ENCODE measurements at regions not wholly inside any gene's neighbourhood (a gene's known extent, or its start where the extent isn't known, plus 50 kb on each side); places are given as distances from the start of the nearest gene placed in this dataset.

DNA sequence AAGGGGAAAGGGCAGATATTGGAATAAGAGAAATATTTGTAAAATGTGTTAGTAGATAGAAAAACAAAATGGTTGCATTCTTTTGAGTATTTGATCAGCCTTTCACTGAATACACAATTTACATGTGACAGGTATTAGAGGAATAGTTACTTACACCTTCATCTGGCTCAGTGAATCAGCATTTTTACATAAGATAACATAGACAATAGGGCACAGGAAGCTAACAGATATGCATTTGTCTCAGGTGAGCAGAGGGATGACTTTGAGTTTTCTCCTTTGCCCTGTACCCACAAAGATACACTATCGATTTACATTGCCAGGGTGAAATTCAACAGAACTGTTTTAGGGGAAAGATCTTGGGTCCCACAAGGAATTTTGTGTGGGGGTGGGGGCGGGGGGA lies 373.1 kb upstream of the NETO1 start:
- Mint-ChIP-seq H3K4me1 (peaks cover 20 to 25% of the 10 kb centered on the region in 2 experiments), H3K27ac (peak overlapping the region in 2 of 3 experiments; percentile 31 to 49; a peak in 4 of 7 replicates)

More for the DNA sequence above, 373.1 kb upstream of the NETO1 start:
- H3K14ac ChIP-seq (ENCODE audit: insufficient read depth, low read length): no peak overlapping the region
- TF ChIP-seq, protein P1, sequence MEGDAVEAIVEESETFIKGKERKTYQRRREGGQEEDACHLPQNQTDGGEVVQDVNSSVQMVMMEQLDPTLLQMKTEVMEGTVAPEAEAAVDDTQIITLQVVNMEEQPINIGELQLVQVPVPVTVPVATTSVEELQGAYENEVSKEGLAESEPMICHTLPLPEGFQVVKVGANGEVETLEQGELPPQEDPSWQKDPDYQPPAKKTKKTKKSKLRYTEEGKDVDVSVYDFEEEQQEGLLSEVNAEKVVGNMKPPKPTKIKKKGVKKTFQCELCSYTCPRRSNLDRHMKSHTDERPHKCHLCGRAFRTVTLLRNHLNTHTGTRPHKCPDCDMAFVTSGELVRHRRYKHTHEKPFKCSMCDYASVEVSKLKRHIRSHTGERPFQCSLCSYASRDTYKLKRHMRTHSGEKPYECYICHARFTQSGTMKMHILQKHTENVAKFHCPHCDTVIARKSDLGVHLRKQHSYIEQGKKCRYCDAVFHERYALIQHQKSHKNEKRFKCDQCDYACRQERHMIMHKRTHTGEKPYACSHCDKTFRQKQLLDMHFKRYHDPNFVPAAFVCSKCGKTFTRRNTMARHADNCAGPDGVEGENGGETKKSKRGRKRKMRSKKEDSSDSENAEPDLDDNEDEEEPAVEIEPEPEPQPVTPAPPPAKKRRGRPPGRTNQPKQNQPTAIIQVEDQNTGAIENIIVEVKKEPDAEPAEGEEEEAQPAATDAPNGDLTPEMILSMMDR (conservative IDR thresholded peaks at IDR 0.05): no peak
- H4K8ac ChIP-seq (replicated peaks; ENCODE audit: insufficient read length, low read depth, low read length): no peak overlapping the region
- no peak overlapping the region for H2BK5ac ChIP-seq (ENCODE audit: insufficient read length, low read length)
- H3K9me3 ChIP-seq (ENCODE audit: control insufficient read depth, low read depth, low read length): no peaks in the 10 kb centered on the region
- Mint-ChIP-seq H3K4me3 (no peak overlapping the region), H3K9me3 (peaks cover 9 to 17% of the 10 kb centered on the region in 2 experiments), H3K27me3 (ENCODE audit: low read depth) (no peaks in the 10 kb centered on the region), H3K36me3 (ENCODE audit: insufficient read depth in 1 of 3, low read depth in 3 of 3) (peaks cover 14 to 27% (median 16%) of the 10 kb centered on the region in 3 experiments; a peak in 6 of 7 replicates)
- H2BK12ac ChIP-seq (ENCODE audit: insufficient read length, low read depth, low read length): no peak overlapping the region
- no peaks in the 10 kb centered on the region for H4K20me1 ChIP-seq (ENCODE audit: control insufficient read depth, insufficient read depth, insufficient read length)
- no peak overlapping the region for H3K18ac ChIP-seq (ENCODE audit: insufficient read length, low read depth, low read length)
- no peak for DNase-seq
- no peak overlapping the region for H3K4ac ChIP-seq (ENCODE audit: low read depth, low read length)
- H3K79me2 ChIP-seq (ENCODE audit: insufficient read depth, low read length): no peaks in the 10 kb centered on the region
- H3K79me1 ChIP-seq (ENCODE audit: insufficient read depth, low read depth, low read length, poor library complexity, severe bottlenecking): no peaks in the 10 kb centered on the region
- no peak overlapping the region for H2BK120ac ChIP-seq (ENCODE audit: low read depth, low read length, poor library complexity, severe bottlenecking)
- no peak overlapping the region for H2AK5ac ChIP-seq (ENCODE audit: insufficient read length, low read length)
- H2BK15ac ChIP-seq (ENCODE audit: low read depth, low read length): no peak overlapping the region
- H3K27me3 ChIP-seq (ENCODE audit: insufficient read depth, low read length): no peaks in the 10 kb centered on the region
- no peak overlapping the region for H2BK20ac ChIP-seq (ENCODE audit: low read depth, low read length, poor library complexity, severe bottlenecking)
- no peak overlapping the region for H3K4me2 ChIP-seq (ENCODE audit: insufficient read depth, insufficient read length, low read length)
- H3K9ac ChIP-seq (ENCODE audit: extremely low read depth, insufficient read length, low read length): no peak overlapping the region
- H3K4me1 ChIP-seq (ENCODE audit: insufficient read depth, low read length): no peaks in the 10 kb centered on the region
- no peak overlapping the region for H3T11ph ChIP-seq (ENCODE audit: low read length)
- no peak overlapping the region for H4K5ac ChIP-seq (ENCODE audit: insufficient read length, low read depth, low read length)
- no peak overlapping the region for H4K91ac ChIP-seq (ENCODE audit: insufficient read length, low read depth, low read length)
- H2AFZ ChIP-seq (ENCODE audit: low read length): no peak overlapping the region
- no peak overlapping the region for H3K23ac ChIP-seq (ENCODE audit: insufficient read length, low read depth, low read length)
- WGBS (ENCODE audit: extremely low coverage, insufficient read length, low lambda C conversion rate): no CpG with 5 or more reads among the region's 2 CpGs
- no peaks in the 10 kb centered on the region for H3K23me2 ChIP-seq (ENCODE audit: insufficient read length, low read depth, low read length, poor library complexity, severe bottlenecking)
- no peak overlapping the region for H3K27ac ChIP-seq (ENCODE audit: insufficient read length, low read depth, low read length)
- no peak overlapping the region for H3K56ac ChIP-seq (ENCODE audit: insufficient read length, low read depth, low read length)

Measured in H9 (cell line).